Astrocyte (in vitro differentiated cells and primary cell): ENCODE measurements at regions not wholly inside any gene's neighbourhood (a gene's known extent, or its start where the extent isn't known, plus 50 kb on each side); places are given as distances from the start of the nearest gene placed in this dataset.

Experiments
- DNase-seq: peaks from one replicate; pipeline ENCODE4 v3.0.0-alpha.2; 2010; ENCODE audit warnings: low read depth
- FAIRE-seq: peaks from 2 replicates; lab custom pipeline; 2011; peaks lifted over from hg19 to GRCh38; lab: Jason Lieb, UNC
- H2AFZ ChIP-seq: 2 replicates; pipeline ENCODE4 v1.6.0; 2012; ENCODE audit warnings: low read depth, low read length, inconsistent platforms
- H3K27ac ChIP-seq: 2 replicates; pipeline ENCODE4 v1.5.1; 2011; ENCODE audit warnings: low read depth, low read length, inconsistent platforms
- H3K27me3 ChIP-seq: 2 replicates; pipeline ENCODE4 v1.6.0; 2011; ENCODE audit warnings: low read length, inconsistent platforms; ENCODE audit not compliant: insufficient read depth
- H3K36me3 ChIP-seq: 2 replicates; pipeline ENCODE4 v1.5.1; 2011; ENCODE audit warnings: low read length, inconsistent platforms; ENCODE audit not compliant: insufficient read depth
- H3K4me1 ChIP-seq: 2 replicates; pipeline ENCODE4 v1.5.1; 2011; ENCODE audit warnings: low read length, inconsistent platforms; ENCODE audit not compliant: insufficient read depth
- H3K4me2 ChIP-seq: 2 replicates; pipeline ENCODE4 v1.6.0; 2012; ENCODE audit warnings: low read length, inconsistent platforms
- H3K4me3 ChIP-seq: 2 replicates; pipeline ENCODE4 v1.5.1; 2011; ENCODE audit warnings: low read depth, mild to moderate bottlenecking, low read length, inconsistent platforms; ENCODE audit not compliant: insufficient read depth
- H3K79me2 ChIP-seq: 2 replicates; pipeline ENCODE4 v1.6.0; 2012; ENCODE audit warnings: mild to moderate bottlenecking, low read length, inconsistent platforms; ENCODE audit not compliant: insufficient read depth
- H3K9ac ChIP-seq: 2 replicates; pipeline ENCODE4 v1.6.0; 2012; ENCODE audit warnings: mild to moderate bottlenecking, low read length, inconsistent platforms
- H3K9me3 ChIP-seq: 2 replicates; pipeline ENCODE4 v1.5.1; 2012; ENCODE audit warnings: low read depth, mild to moderate bottlenecking, low read length, inconsistent platforms; ENCODE audit not compliant: insufficient read depth
- H4K20me1 ChIP-seq: 2 replicates; pipeline ENCODE4 v1.6.0; 2012; ENCODE audit warnings: low read length, inconsistent platforms; ENCODE audit not compliant: insufficient read depth
- H3K27ac Mint-ChIP-seq: one replicate; pipeline ENCODE4 v1.8.0; 2021; ENCODE audit warnings: mild to moderate bottlenecking, mixed read lengths; ENCODE audit not compliant: unreplicated experiment
- H3K27me3 Mint-ChIP-seq: one replicate; pipeline ENCODE4 v1.8.0; 2021; ENCODE audit warnings: low read depth, mixed read lengths; ENCODE audit not compliant: unreplicated experiment
- H3K36me3 Mint-ChIP-seq: one replicate; pipeline ENCODE4 v1.8.0; 2021; ENCODE audit warnings: low read depth, mixed read lengths; ENCODE audit not compliant: unreplicated experiment
- H3K4me1 Mint-ChIP-seq: one replicate; pipeline ENCODE4 v1.8.0; 2021; ENCODE audit warnings: low read depth, mixed read lengths; ENCODE audit not compliant: unreplicated experiment
- H3K4me3 Mint-ChIP-seq: one replicate; pipeline ENCODE4 v1.8.0; 2021; ENCODE audit warnings: mild to moderate bottlenecking, moderate library complexity, mixed read lengths; ENCODE audit not compliant: unreplicated experiment
- H3K9me3 Mint-ChIP-seq: one replicate; pipeline ENCODE4 v1.8.0; 2021; ENCODE audit warnings: mild to moderate bottlenecking, mixed read lengths; ENCODE audit not compliant: unreplicated experiment
- EZH2 ChIP-seq: IDR thresholded peaks from 2 replicates; pipeline ENCODE4 v1.6.1; 2012; ENCODE audit warnings: mild to moderate bottlenecking, low read length, inconsistent platforms; ENCODE audit not compliant: insufficient read depth
- TF ChIP-seq, protein P1 (sequence below): IDR thresholded peaks from 2 replicates; pipeline ENCODE4 v1.5.1; 2011; ENCODE audit warnings: low read depth, mild to moderate bottlenecking, inconsistent platforms, low read length, moderate library complexity; ENCODE audit not compliant: insufficient read depth

DNA sequence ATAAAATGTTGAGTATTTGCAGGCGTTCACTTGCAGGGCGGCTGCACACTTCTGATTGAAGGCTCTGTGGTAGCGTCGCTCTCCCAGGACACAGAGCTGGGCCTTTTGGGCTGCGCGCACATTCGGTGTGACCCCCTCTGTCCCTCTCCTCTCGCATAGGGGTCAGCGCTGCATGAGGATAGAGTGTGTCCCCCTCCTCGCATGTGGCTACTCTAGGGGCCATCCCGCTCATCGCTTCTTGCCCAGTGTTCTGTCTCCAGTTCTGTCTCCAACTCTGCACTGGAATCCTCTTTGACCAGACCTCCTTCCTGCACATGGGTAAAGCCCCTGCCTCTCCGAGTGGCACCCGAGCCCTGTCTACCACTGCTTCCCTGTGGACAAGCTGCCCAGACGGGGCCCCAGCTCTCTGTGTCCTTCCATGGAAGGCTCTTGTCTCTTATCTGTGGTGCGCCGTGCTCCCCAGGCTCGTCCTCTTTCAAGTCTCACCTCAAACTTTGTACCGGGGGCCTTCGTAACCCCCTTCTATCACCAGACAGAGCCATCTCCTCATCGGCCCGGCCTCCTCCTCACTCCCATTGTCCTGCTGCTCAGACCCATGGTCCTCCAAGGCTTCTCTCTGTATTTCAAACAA, 278.0 kb upstream of the HDAC4 start:
- Mint-ChIP-seq H3K36me3 (no peaks in the 10 kb centered on the region), H3K27me3 (peaks cover 39% of the 10 kb centered on the region), H3K4me3 (no peak overlapping the region), H3K27ac (no peak overlapping the region), H3K9me3 (peaks cover 3% of the 10 kb centered on the region), H3K4me1 (no peaks in the 10 kb centered on the region)
- Histone ChIP-seq H3K36me3 (no peaks in the 10 kb centered on the region), H3K79me2 (no peaks in the 10 kb centered on the region), H3K27me3 (no peaks in the 10 kb centered on the region), H3K9me3 (no peaks in the 10 kb centered on the region), H3K9ac (no peak overlapping the region), H3K4me3 (no peak overlapping the region), H3K27ac (no peak overlapping the region), H3K4me2 (no peak overlapping the region), H2AFZ (no peak overlapping the region), H3K4me1 (no peaks in the 10 kb centered on the region), H4K20me1 (no peaks in the 10 kb centered on the region)
- TF ChIP-seq EZH2 = no peak
- TF ChIP-seq, protein P1, sequence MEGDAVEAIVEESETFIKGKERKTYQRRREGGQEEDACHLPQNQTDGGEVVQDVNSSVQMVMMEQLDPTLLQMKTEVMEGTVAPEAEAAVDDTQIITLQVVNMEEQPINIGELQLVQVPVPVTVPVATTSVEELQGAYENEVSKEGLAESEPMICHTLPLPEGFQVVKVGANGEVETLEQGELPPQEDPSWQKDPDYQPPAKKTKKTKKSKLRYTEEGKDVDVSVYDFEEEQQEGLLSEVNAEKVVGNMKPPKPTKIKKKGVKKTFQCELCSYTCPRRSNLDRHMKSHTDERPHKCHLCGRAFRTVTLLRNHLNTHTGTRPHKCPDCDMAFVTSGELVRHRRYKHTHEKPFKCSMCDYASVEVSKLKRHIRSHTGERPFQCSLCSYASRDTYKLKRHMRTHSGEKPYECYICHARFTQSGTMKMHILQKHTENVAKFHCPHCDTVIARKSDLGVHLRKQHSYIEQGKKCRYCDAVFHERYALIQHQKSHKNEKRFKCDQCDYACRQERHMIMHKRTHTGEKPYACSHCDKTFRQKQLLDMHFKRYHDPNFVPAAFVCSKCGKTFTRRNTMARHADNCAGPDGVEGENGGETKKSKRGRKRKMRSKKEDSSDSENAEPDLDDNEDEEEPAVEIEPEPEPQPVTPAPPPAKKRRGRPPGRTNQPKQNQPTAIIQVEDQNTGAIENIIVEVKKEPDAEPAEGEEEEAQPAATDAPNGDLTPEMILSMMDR = no peak
- no peak for DNase-seq
- FAIRE-seq = no peak

DNA sequence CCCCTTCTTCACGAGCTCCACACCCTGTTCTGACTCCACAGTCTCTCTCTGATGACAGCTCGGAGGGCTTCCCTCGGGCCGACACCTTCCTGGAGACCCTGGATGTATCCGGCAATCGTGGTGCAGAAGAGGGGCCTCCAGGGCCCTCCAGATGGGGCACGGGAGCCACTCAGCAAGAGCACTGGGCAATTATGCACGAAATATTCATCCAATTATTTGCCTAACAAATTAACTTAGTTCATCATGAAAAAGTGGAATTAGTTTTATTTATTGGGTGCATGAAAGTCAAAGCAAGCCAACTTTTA, 277.3 kb upstream of the HDAC4 start:
- Histone ChIP-seq H3K4me1 (no peaks in the 10 kb centered on the region), H3K9me3 (no peaks in the 10 kb centered on the region), H3K4me2 (no peak overlapping the region), H3K36me3 (no peaks in the 10 kb centered on the region), H3K27ac (no peak overlapping the region), H4K20me1 (no peaks in the 10 kb centered on the region), H3K4me3 (no peak overlapping the region), H3K79me2 (no peaks in the 10 kb centered on the region), H3K9ac (no peak overlapping the region), H3K27me3 (no peaks in the 10 kb centered on the region), H2AFZ (no peak overlapping the region)
- FAIRE-seq (no peak), DNase-seq (no peak)
- H3K4me3 Mint-ChIP-seq = no peak overlapping the region
- H3K27ac Mint-ChIP-seq = no peak overlapping the region
- TF ChIP-seq, protein P1 = no peak
- TF ChIP-seq EZH2 = no peak
- no peaks in the 10 kb centered on the region for H3K36me3 Mint-ChIP-seq
- peaks cover 3% of the 10 kb centered on the region for H3K9me3 Mint-ChIP-seq
- no peaks in the 10 kb centered on the region for H3K4me1 Mint-ChIP-seq
- H3K27me3 Mint-ChIP-seq = peaks cover 38% of the 10 kb centered on the region

DNA sequence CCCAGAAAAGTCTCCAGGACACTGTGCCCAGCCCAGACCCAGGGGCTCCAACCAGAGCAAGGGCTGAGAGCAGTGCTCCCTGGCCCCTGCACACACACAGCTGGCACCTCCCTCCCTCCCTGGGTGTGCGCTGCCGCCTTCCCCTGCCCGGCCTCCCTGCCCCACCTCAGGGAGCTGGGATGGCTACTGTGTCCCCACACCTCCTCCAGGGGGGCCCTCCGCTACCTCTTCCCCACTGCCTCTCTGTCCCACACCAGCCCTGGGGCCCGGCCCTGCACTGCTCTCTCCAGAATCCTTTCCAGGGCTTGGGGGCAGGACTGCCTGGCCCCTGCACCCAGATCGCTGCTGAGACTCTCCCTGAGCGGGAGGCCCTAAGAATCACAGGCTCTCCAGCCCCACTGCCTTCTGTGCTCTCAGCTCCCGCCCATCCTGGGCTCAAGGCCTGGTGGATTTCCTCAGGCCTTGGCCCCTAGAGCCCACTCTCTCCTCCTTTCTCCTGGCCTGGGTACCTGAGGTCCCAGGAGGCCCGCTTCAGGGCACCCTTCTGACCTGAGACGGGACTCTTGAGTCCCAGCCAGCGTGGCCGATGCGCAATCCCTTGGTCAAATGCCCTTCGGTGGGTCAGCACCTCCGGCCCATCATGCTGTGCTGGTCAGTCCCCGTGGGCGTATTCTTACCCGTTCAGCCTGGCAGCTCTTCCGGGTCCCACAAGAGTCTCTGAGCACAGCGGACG, 276.8 kb upstream of the HDAC4 start:
- Histone ChIP-seq H3K4me3 (no peak overlapping the region), H3K79me2 (no peaks in the 10 kb centered on the region), H3K27me3 (no peaks in the 10 kb centered on the region), H3K9ac (no peak overlapping the region), H3K36me3 (no peaks in the 10 kb centered on the region), H3K9me3 (no peaks in the 10 kb centered on the region), H3K4me2 (no peak overlapping the region), H4K20me1 (no peaks in the 10 kb centered on the region), H3K4me1 (no peaks in the 10 kb centered on the region), H3K27ac (no peak overlapping the region), H2AFZ (no peak overlapping the region)
- Mint-ChIP-seq H3K27me3 (peaks cover 35% of the 10 kb centered on the region), H3K27ac (no peak overlapping the region), H3K4me1 (no peaks in the 10 kb centered on the region), H3K9me3 (peaks cover 2% of the 10 kb centered on the region), H3K4me3 (no peak overlapping the region), H3K36me3 (no peaks in the 10 kb centered on the region)
- TF ChIP-seq EZH2 = no peak
- TF ChIP-seq, protein P1 = no peak
- FAIRE-seq (no peak), DNase-seq (no peak)
